Activated naive CD8-positive, alpha-beta T cell treated with anti-CD3 and anti-CD28 coated beads, Interleukin-2, amount 50 U/mL, for 24 hours (primary cell): ENCODE measurements at regions not wholly inside any gene's neighbourhood (a gene's known extent, or its start where the extent isn't known, plus 50 kb on each side); places are given as distances from the start of the nearest gene placed in this dataset.

Source experiments
- ATAC-seq: fragments of 150-1000 bp; cut with Tn5 transposase; one replicate; pipeline ENCODE4 v1.10.0; 2021
- DNase-seq: peaks from one replicate; pipeline ENCODE4 v3.0.0; 2021
- H3K27ac Mint-ChIP-seq: one replicate; pipeline ENCODE4 v1.8.0; 2021; ENCODE audit warnings: mild to moderate bottlenecking, mixed read lengths
- H3K27me3 Mint-ChIP-seq: one replicate; pipeline ENCODE4 v1.8.0; 2021; ENCODE audit warnings: mixed read lengths
- H3K36me3 Mint-ChIP-seq: one replicate; pipeline ENCODE4 v1.8.0; 2021; ENCODE audit warnings: low read depth, mixed read lengths
- H3K4me1 Mint-ChIP-seq: one replicate; pipeline ENCODE4 v1.8.0; 2021; ENCODE audit warnings: mixed read lengths
- H3K4me3 Mint-ChIP-seq: one replicate; pipeline ENCODE4 v1.8.0; 2021; ENCODE audit warnings: mild to moderate bottlenecking, moderate library complexity, mixed read lengths
- H3K9me3 Mint-ChIP-seq: one replicate; pipeline ENCODE4 v1.8.0; 2021; ENCODE audit warnings: mixed read lengths

DNA sequence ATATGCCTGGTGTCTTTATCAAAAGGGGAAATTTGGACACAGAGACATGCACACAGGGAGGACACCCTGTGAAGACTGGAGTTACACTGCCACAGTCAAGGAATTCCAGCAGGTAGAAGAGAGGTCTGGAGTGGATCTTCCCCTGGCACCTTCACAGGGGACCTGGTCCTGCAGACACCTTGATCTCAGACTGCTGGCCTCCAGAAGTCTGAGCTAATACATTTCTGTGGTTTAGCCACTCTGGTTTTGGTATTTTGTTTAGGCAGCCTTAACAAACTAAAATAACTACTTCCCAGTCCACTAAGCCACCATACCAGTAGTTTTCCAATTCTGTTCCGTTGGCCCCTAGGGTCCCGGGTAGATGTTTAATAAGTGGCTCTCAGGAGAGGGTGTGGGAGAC lies 164.7 kb downstream of the SETD4 start:
- Mint-ChIP-seq H3K27ac (no peak overlapping the region), H3K4me3 (no peak overlapping the region), H3K9me3 (no peaks in the 10 kb centered on the region), H3K27me3 (peaks cover 6% of the 10 kb centered on the region), H3K36me3 (no peaks in the 10 kb centered on the region), H3K4me1 (no peaks in the 10 kb centered on the region)
- DNase-seq (no peak), ATAC-seq (no peak)

- no peaks in the 10 kb centered on the region for H3K9me3 Mint-ChIP-seq
- H3K4me3 Mint-ChIP-seq, result no peak overlapping the region
- H3K27ac Mint-ChIP-seq, result no peak overlapping the region
- no peak for ATAC-seq
- H3K27me3 Mint-ChIP-seq, result peaks cover 2% of the 10 kb centered on the region
- DNase-seq, result no peak
- no peaks in the 10 kb centered on the region for H3K4me1 Mint-ChIP-seq
- H3K36me3 Mint-ChIP-seq, result no peaks in the 10 kb centered on the region
Observed at GRCh38 chr21:35893156-35893555, 167.2 kb downstream of the SETD4 start.

DNA sequence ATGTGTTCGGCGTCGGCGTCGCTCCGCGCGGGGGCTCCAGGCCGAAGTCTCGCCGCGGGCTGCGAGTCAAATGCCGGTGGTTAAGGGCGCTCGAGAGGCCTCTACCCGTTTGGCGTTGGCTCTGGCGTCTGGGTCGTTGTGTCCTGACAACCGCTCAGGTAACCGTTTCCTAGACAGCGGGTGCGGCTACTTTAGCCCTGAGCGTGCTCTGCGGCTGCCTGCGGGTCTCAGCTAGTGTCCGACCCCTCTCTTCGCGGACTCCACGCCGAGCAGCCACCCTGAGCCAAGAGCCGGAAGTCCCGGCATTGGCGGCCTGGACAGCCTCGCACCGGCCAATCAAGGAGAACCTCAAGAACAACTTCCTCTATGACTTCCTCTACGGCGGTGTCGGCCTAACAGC lies 173.4 kb downstream of the SETD4 start:
- Mint-ChIP-seq H3K36me3 (no peaks in the 10 kb centered on the region), H3K9me3 (no peaks in the 10 kb centered on the region), H3K27me3 (peaks cover 7% of the 10 kb centered on the region), H3K4me3 (no peak overlapping the region), H3K4me1 (no peaks in the 10 kb centered on the region), H3K27ac (no peak overlapping the region)
- no peak for ATAC-seq
- DNase-seq, result no peak

- no peak for ATAC-seq
- no peaks in the 10 kb centered on the region for H3K36me3 Mint-ChIP-seq
- H3K27me3 Mint-ChIP-seq, result peaks cover 11% of the 10 kb centered on the region
- H3K4me1 Mint-ChIP-seq, result no peaks in the 10 kb centered on the region
- H3K27ac Mint-ChIP-seq, result no peak overlapping the region
- H3K9me3 Mint-ChIP-seq, result no peaks in the 10 kb centered on the region
- DNase-seq, result no peak
- H3K4me3 Mint-ChIP-seq, result no peak overlapping the region
Observed at GRCh38 chr21:35885942-35886541, 174.3 kb downstream of the SETD4 start.

DNA sequence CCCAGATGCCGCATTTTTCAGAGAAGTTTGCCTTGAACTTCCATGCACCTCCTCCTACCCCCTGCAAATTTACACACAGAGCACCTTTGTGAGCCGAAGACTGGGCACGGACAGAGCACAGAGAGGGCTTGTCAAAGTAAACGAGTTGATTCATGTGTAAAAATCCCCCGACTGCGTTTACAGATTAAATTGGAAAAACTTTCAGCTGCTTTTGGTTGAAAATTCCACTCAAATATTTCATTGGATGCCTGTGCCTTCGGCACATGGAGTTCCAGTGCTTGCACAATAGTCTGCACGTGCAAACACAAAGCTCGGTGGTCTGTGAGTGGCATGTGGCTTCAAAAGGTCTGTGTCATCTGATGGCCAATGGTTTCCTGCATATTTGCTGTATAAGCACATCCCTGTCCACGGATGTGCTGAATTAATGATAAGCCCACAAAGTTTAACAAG lies 177.5 kb downstream of the SETD4 start:
- no peak for ATAC-seq
- Mint-ChIP-seq H3K36me3 (no peaks in the 10 kb centered on the region), H3K27me3 (peaks cover 11% of the 10 kb centered on the region), H3K4me3 (no peak overlapping the region), H3K9me3 (no peaks in the 10 kb centered on the region), H3K27ac (no peak overlapping the region), H3K4me1 (no peaks in the 10 kb centered on the region)
- DNase-seq, result no peak

DNA sequence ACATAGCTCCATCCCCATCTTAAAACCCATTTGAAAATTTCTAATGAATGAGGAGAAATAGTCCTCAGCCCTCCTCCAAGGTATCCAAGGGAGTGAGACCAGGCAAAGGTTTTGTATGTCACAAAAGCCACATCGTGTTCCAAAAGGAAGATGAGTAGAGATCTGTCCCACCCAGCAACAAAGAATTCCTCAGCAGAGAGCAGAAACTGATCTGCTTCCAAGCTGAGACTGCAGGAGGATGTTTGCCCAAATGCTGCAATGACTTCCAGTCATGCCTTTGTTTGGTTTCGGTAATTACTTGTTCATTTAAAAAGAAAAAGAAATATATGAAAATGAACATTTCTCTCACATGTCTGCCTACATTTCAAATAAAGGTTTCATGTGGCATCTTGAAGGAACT lies 186.9 kb downstream of the SETD4 start:
- no peaks in the 10 kb centered on the region for H3K4me1 Mint-ChIP-seq
- no peak for DNase-seq
- ATAC-seq, result no peak
- H3K4me3 Mint-ChIP-seq, result no peak overlapping the region
- H3K27me3 Mint-ChIP-seq, result peaks cover 6% of the 10 kb centered on the region
- no peak overlapping the region for H3K27ac Mint-ChIP-seq
- H3K9me3 Mint-ChIP-seq, result no peaks in the 10 kb centered on the region
- no peaks in the 10 kb centered on the region for H3K36me3 Mint-ChIP-seq

DNA sequence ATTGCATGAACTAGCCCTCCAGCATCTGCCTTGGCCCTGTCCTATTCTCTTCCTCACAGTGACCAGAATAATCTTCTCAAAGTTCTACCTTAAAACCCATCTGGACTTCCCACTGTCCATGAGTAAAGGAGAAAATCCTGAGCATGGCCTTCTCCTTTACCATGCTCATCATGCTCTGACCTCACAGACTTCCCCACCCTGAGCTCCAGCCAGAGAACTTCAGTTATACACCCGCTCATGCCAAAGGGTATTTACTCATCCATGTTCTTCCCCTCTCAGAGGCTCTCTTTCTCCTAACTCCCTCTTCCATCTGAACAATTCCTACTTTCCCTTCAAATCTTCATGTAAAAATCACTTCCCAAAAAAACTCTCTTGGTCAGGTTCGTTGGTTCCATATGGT lies 188.4 kb downstream of the SETD4 start:
- H3K27me3 Mint-ChIP-seq, result peaks cover 6% of the 10 kb centered on the region
- ATAC-seq (no peak), DNase-seq (no peak)
- H3K4me3 Mint-ChIP-seq, result no peak overlapping the region
- H3K4me1 Mint-ChIP-seq, result no peaks in the 10 kb centered on the region
- no peak overlapping the region for H3K27ac Mint-ChIP-seq
- H3K36me3 Mint-ChIP-seq, result no peaks in the 10 kb centered on the region
- no peaks in the 10 kb centered on the region for H3K9me3 Mint-ChIP-seq

DNA sequence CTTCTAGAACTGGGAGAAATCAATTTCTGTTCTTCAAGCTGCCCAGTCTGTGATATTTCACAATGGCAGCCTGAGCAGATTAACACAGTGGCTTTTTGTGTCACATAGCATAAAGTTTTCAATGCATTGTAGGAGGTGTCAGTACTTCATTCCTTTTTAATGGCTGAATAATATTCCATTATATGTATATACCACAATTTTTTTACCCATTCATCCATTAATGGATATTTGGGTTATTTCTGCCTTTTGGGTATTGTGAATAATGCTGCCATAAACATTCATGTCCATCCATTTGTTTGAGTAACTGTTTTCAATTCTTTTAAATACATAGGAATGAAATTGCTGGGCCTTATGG lies 191.5 kb downstream of the SETD4 start:
- H3K36me3 Mint-ChIP-seq, result no peaks in the 10 kb centered on the region
- ATAC-seq, result no peak
- no peak overlapping the region for H3K4me3 Mint-ChIP-seq

DNA sequence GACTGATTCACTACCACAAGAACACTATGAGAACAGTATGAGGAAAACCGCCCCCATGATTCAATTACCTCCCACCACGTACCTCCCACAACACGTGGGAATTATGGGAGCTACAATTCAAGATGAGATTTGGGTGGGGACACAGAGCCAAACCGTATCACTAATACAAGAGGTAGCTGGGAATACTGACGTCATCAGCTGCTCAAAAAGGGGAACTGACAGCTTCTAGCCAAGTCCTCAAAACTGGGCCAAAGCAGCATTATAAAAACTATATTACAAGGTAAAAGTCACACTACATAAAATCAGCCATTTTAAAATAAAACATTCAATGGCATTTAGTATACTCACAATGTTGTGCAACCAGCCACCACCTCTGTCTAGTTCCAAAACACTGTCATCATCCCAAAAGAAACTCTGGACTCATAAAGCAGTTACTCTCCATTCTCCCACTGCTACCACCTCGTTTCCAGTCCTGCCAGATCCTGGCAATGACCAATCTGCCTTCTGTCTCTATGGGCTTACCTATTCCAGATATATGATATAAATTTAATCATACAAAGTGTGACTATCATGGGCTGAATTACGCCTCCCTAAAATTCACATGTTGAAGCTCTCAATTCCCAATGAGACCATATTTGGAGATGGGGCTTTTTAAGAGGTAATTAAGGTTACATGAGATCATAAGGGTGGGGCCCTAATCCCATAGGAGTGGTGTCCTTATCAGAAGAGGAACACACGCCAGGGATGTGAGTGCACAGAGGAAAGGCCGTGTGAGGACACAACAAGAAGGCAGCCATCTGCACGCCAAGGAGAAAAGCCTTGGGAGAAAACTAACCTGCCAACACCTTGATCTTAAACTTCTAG lies 192.1 kb downstream of the SETD4 start:
- no peak for ATAC-seq
- Mint-ChIP-seq H3K4me1 (no peaks in the 10 kb centered on the region), H3K9me3 (no peaks in the 10 kb centered on the region), H3K27ac (no peak overlapping the region), H3K27me3 (peaks cover 4% of the 10 kb centered on the region), H3K36me3 (no peaks in the 10 kb centered on the region), H3K4me3 (no peak overlapping the region)
- DNase-seq, result no peak

More for the DNA sequence above, 191.5 kb downstream of the SETD4 start:
- DNase-seq, result no peak
- no peak overlapping the region for H3K27ac Mint-ChIP-seq
- H3K9me3 Mint-ChIP-seq, result no peaks in the 10 kb centered on the region
- H3K4me1 Mint-ChIP-seq, result no peaks in the 10 kb centered on the region
- H3K27me3 Mint-ChIP-seq, result peaks cover 4% of the 10 kb centered on the region

DNA sequence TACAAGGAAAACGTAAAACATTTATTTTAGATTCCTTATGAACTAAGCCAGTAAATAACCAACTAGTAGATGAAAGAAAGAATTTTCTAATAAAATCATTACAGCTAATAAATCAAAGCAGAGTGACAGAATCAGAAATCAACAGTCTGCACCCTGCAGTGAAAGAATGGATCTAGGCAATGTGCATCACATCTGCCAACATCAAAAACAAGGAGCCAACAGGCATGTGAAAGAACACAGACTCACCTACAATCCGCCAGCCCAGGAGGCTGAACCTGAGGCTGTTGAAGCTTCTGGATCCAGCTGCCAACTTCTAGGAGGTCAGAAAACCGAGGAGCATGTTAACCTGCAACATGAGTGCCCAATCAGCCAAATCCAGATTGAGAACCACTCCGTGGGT lies 196.3 kb downstream of the SETD4 start:
- no peak overlapping the region for H3K4me3 Mint-ChIP-seq
- peaks cover 2% of the 10 kb centered on the region for H3K27me3 Mint-ChIP-seq
- no peaks in the 10 kb centered on the region for H3K36me3 Mint-ChIP-seq
- ATAC-seq (no peak), DNase-seq (no peak)
- H3K27ac Mint-ChIP-seq, result no peak overlapping the region
- H3K9me3 Mint-ChIP-seq, result no peaks in the 10 kb centered on the region
- H3K4me1 Mint-ChIP-seq, result no peaks in the 10 kb centered on the region

GRCh38 chr21:35862969-35863368 lies 197.4 kb downstream of the SETD4 start:
- H3K27me3 Mint-ChIP-seq, result peaks cover 2% of the 10 kb centered on the region

GRCh38 chr21:35861661-35862060 lies 198.7 kb downstream of the SETD4 start:
- ATAC-seq (no peak), DNase-seq (no peak)
- Mint-ChIP-seq H3K27ac (no peak overlapping the region), H3K36me3 (no peaks in the 10 kb centered on the region), H3K4me1 (no peaks in the 10 kb centered on the region), H3K4me3 (no peak overlapping the region), H3K9me3 (no peaks in the 10 kb centered on the region), H3K27me3 (peaks cover 2% of the 10 kb centered on the region)

More at GRCh38 chr21:35862969-35863368, 197.4 kb downstream of the SETD4 start:
- H3K27ac Mint-ChIP-seq, result no peak overlapping the region
- H3K4me1 Mint-ChIP-seq, result no peaks in the 10 kb centered on the region
- no peak for DNase-seq
- no peak for ATAC-seq
- no peak overlapping the region for H3K4me3 Mint-ChIP-seq
- no peaks in the 10 kb centered on the region for H3K36me3 Mint-ChIP-seq
- no peaks in the 10 kb centered on the region for H3K9me3 Mint-ChIP-seq

DNA sequence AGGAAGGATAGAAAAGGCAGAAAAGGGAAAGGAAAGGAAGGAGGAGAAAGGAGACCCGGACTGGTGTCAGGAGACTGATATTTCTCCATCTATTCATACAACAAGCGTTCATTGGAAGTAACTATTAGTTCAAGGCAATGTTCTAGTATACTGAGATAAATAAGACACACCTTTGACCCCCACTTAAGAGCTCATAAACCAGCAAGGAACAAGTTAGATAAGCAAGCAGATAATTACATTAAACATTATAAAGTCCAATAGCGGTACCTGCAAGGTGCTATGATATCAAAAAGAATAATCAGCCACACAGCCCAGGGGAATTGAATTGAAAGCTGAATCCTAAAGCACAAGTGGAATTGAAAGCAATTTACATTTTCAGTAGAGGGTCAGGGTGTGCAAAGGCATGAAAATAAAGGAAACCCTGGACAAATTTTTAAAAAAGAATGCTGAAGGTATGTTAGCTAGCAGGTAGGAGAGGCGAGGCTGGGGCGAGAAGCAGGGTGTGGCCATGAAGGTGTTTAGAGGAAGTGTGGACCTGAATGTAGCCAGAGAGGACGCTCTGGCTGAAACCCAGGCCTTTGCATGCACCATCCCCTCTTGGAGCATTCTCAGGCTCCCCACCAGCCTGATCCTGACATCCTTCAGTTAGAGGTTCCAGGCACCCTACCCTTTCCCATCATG lies 200.0 kb downstream of the SETD4 start:
- no peaks in the 10 kb centered on the region for H3K4me1 Mint-ChIP-seq
- DNase-seq, result no peak
- no peaks in the 10 kb centered on the region for H3K9me3 Mint-ChIP-seq
- H3K36me3 Mint-ChIP-seq, result no peaks in the 10 kb centered on the region
- no peak for ATAC-seq
- no peak overlapping the region for H3K27ac Mint-ChIP-seq
- H3K27me3 Mint-ChIP-seq, result peaks cover 3% of the 10 kb centered on the region
- no peak overlapping the region for H3K4me3 Mint-ChIP-seq

- no peak overlapping the region for H3K4me3 Mint-ChIP-seq
- peaks cover 3% of the 10 kb centered on the region for H3K27me3 Mint-ChIP-seq
- H3K9me3 Mint-ChIP-seq, result no peaks in the 10 kb centered on the region
- H3K27ac Mint-ChIP-seq, result no peak overlapping the region
- H3K4me1 Mint-ChIP-seq, result no peaks in the 10 kb centered on the region
- H3K36me3 Mint-ChIP-seq, result no peaks in the 10 kb centered on the region
- no peak for ATAC-seq
- DNase-seq, result no peak
Observed at GRCh38 chr21:35859677-35860076, 200.6 kb downstream of the SETD4 start.

DNA sequence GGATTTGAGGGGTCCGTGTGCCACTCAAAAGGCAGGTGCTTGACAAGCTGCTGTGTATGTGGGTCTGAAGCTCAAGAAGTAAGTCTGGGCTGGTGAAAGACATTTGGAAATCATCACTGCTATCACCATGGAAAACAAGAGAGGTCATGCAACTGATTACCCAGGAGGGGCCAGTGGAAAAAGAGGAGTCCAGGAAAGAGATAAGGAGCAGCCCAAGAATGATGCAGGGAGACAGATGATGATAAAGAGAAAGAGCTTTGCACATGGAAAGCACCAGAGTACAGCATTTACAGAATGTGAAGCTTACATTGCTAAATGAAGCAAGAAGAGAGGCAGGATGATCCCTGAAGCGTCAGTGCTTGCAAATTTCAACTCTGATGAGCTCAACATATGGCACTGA lies 203.2 kb downstream of the SETD4 start:
- Mint-ChIP-seq H3K27me3 (peaks cover 3% of the 10 kb centered on the region), H3K9me3 (no peaks in the 10 kb centered on the region)

More for the DNA sequence above, 203.2 kb downstream of the SETD4 start:
- H3K4me1 Mint-ChIP-seq, result no peaks in the 10 kb centered on the region
- ATAC-seq (no peak), DNase-seq (no peak)
- H3K4me3 Mint-ChIP-seq, result no peak overlapping the region
- no peak overlapping the region for H3K27ac Mint-ChIP-seq
- no peaks in the 10 kb centered on the region for H3K36me3 Mint-ChIP-seq
